GM12878 (cell line): ENCODE measurements at regions not wholly inside any gene's neighbourhood (a gene's known extent, or its start where the extent isn't known, plus 50 kb on each side); places are given as distances from the start of the nearest gene placed in this dataset.

Source experiments
- ATAC-seq: fragments of 200-7000 bp; cut with Tn5 transposase; 3 replicates; pipeline ENCODE4 v1.9.1; 2020; ENCODE audit warnings: mild to moderate bottlenecking, moderate library complexity
- BruUV-seq: library from RNA; stranded (reverse); fragments of 400-500 nt; replicated peaks from 2 replicates; lab custom pipeline; 2021; lab: Mats Ljungman, UMichigan
- CTCF ChIA-PET: fragments of 300-600 bp; sonication (Branson Sonifier 250); formaldehyde crosslinking; extraction: SDS; loops from one replicate; lab custom pipeline; 2021; ENCODE audit warnings: inconsistent platforms; lab: Yijun Ruan, JAX
- POLR2A ChIA-PET: fragments of 350-600 bp; formaldehyde crosslinking; extraction: SDS; loops from one replicate; lab custom pipeline; 2021; ENCODE audit warnings: inconsistent platforms; lab: Charles Lee
- RAD21 ChIA-PET: fragments of 300-600 bp; sonication (Branson Sonifier 250); formaldehyde crosslinking; loops from one replicate; lab custom pipeline; 2023; ENCODE audit warnings: antibody characterized with exemption; ENCODE audit not compliant: unreplicated experiment; lab: Charles Lee
- SMC1A ChIA-PET: fragments of 300-600 bp; sonication (Branson Sonifier 250); formaldehyde crosslinking; loops from one replicate; lab custom pipeline; 2023; ENCODE audit not compliant: unreplicated experiment, uncharacterized antibody; lab: Charles Lee
- DNase-seq: peaks from one replicate; pipeline ENCODE4 v3.0.0-alpha.2; 2011; ENCODE audit warnings: low read depth, low spot score
- FAIRE-seq: peaks from 3 replicates; lab custom pipeline; 2011; peaks lifted over from hg19 to GRCh38; lab: Jason Lieb, UNC
- H2AFZ ChIP-seq: 2 replicates; pipeline ENCODE4 v1.6.0; 2011; ENCODE audit warnings: low read depth, low read length, control low read depth; ENCODE audit not compliant: control insufficient read depth
- H3K27ac ChIP-seq: 2 replicates; pipeline ENCODE4 v1.5.1; 2011; ENCODE audit warnings: control low read depth; ENCODE audit not compliant: control insufficient read depth, insufficient read depth
- H3K27me3 ChIP-seq, 2 experiments: replicated peaks in 1 of 2; 2 replicates each; pipeline versions ENCODE4 v1.6.0 to v1.6.1; 2011; ENCODE audit warnings: low read length in 1 of 2; ENCODE audit not compliant: control insufficient read depth in 2 of 2, insufficient read depth in 2 of 2
- H3K36me3 ChIP-seq, 2 experiments: 2 replicates each; pipeline ENCODE4 v1.5.1; 2011; ENCODE audit warnings: low read length in 1 of 2; ENCODE audit not compliant: control insufficient read depth in 2 of 2, insufficient read depth in 2 of 2
- H3K4me1 ChIP-seq: 2 replicates; pipeline ENCODE4 v1.6.1; 2011; ENCODE audit warnings: mild to moderate bottlenecking, low read length, moderate library complexity, mixed read lengths; ENCODE audit not compliant: control insufficient read depth, insufficient read depth
- H3K4me2 ChIP-seq: 2 replicates; pipeline ENCODE4 v1.6.0; 2011; ENCODE audit warnings: control low read depth; ENCODE audit not compliant: control insufficient read depth, insufficient read depth
- H3K4me3 ChIP-seq: fragments of 200-600 bp; sonication (generic); 2 replicates; pipeline ENCODE4 v1.5.1; 2016
- H3K79me2 ChIP-seq: 2 replicates; pipeline ENCODE4 v1.6.0; 2011; ENCODE audit warnings: low read length; ENCODE audit not compliant: control insufficient read depth, insufficient read depth
- H3K9ac ChIP-seq: 2 replicates; pipeline ENCODE4 v1.8.0; 2011; ENCODE audit warnings: low read length, control low read depth, mixed read lengths; ENCODE audit not compliant: control insufficient read depth, insufficient read depth
- H3K9me3 ChIP-seq: replicated peaks from 3 replicates; pipeline ENCODE4 v1.5.1; 2011; ENCODE audit warnings: mild to moderate bottlenecking, low read length; ENCODE audit not compliant: control insufficient read depth, insufficient read depth
- H4K20me1 ChIP-seq: 2 replicates; pipeline ENCODE4 v1.6.0; 2011; ENCODE audit not compliant: control insufficient read depth, insufficient read depth
- ATF2 ChIP-seq: IDR thresholded peaks from 2 replicates; pipeline ENCODE4 v1.6.1; 2012; ENCODE audit warnings: low read length, inconsistent platforms
- CBX5 ChIP-seq: sonication (generic); IDR thresholded peaks from 2 replicates; pipeline ENCODE4 v1.6.1; 2016; ENCODE audit warnings: low read depth, moderate library complexity, mild to moderate bottlenecking, inconsistent platforms
- CHD4 ChIP-seq: fragments of 200-600 bp; sonication (generic); IDR thresholded peaks from 2 replicates; pipeline ENCODE4 v1.6.1; 2016; ENCODE audit warnings: mild to moderate bottlenecking
- E2F4 ChIP-seq: IDR thresholded peaks from 2 replicates; pipeline ENCODE4 v1.6.1; 2012; ENCODE audit warnings: low read depth, low read length, improper control_type of control experiment
- ETV6 ChIP-seq, 2 experiments: fragments of 450-650 bp in 1 of 2; IDR thresholded peaks in 1 of 2; conservative IDR thresholded peaks in 1 of 2; 2 replicates each; pipeline ENCODE4 v1.6.1; 2014; ENCODE audit warnings: antibody characterized with exemption in 1 of 2, borderline replicate concordance in 1 of 2, low read depth in 1 of 2, mild to moderate bottlenecking in 1 of 2, moderate library complexity in 1 of 2
- HDGF ChIP-seq: fragments of 450-650 bp; IDR thresholded peaks from 2 replicates; pipeline ENCODE4 v1.6.1; 2016; ENCODE audit warnings: antibody characterized with exemption
- IKZF2 ChIP-seq, 2 experiments: fragments of 450-650 bp; IDR thresholded peaks; 2 replicates each; pipeline ENCODE4 v1.6.1; 2017; ENCODE audit warnings: mild to moderate bottlenecking in 2 of 2, moderate library complexity in 2 of 2
- JUND ChIP-seq: IDR thresholded peaks from 2 replicates; pipeline ENCODE4 v1.6.1; 2012; ENCODE audit warnings: low read depth, mild to moderate bottlenecking, low read length, improper control_type of control experiment, moderate library complexity
- PML ChIP-seq: IDR thresholded peaks from 2 replicates; pipeline ENCODE4 v1.6.1; 2012; ENCODE audit warnings: low read length, inconsistent platforms
- POU2F2 ChIP-seq: IDR thresholded peaks from 3 replicates; pipeline ENCODE4 v1.6.1; 2011; ENCODE audit warnings: low read depth, mild to moderate bottlenecking, low read length, borderline replicate concordance
- RBBP5 ChIP-seq: fragments of 200-600 bp; sonication (generic); conservative IDR thresholded peaks from 2 replicates; pipeline ENCODE4 v1.6.1; 2016
- SMAD5 ChIP-seq: IDR thresholded peaks from 2 replicates; pipeline ENCODE4 v1.6.1; 2016; ENCODE audit warnings: antibody characterized with exemption, low read depth
- TBL1XR1 ChIP-seq: IDR thresholded peaks from 2 replicates; pipeline ENCODE4 v1.6.1; 2012; ENCODE audit warnings: low read depth, low read length, improper control_type of control experiment
- YBX1 ChIP-seq: fragments of 450-650 bp; IDR thresholded peaks from 2 replicates; pipeline ENCODE4 v1.6.1; 2016; ENCODE audit warnings: antibody characterized with exemption
- WGBS: methylation state at CpG from one replicate; pipeline ENCODE4 v1.1.6; 2016; ENCODE audit warnings: low lambda C conversion rate; ENCODE audit not compliant: insufficient replicate concordance, insufficient coverage; ENCODE audit errors: missing lambda C conversion rate; 5-methylcytosine and 5-hydroxymethylcytosine counted together
- in situ Hi-C: fragments of 300-500 bp; cut with MboI; formaldehyde crosslinking; loops from 9 replicates; pipeline ENCODE4 v1.14.3; 2018; ENCODE audit warnings: mixed read lengths
- intact Hi-C: fragments of 100-400 bp; cut with micrococcal nuclease; formaldehyde crosslinking; loops from one replicate; pipeline ENCODE4 v1.14.2; 2022; ENCODE audit not compliant: unreplicated experiment

- POLR2A ChIA-PET = interaction anchor here (1.6 kb wide), 1 partner anchor 10 kb away, joined by 4 read pairs; no protein-coding TSS in a partner anchor
- SMC1A ChIA-PET = interaction anchor here (1.3 to 7.4 kb wide), 9 partner anchors 8 to 245 kb away, joined by 3 to 56 read pairs (median 12); no protein-coding TSS in a partner anchor
- TF ChIP-seq CHD4 (no peak), POU2F2 (no peak), TBL1XR1 (no peak), ETV6 (conservative IDR thresholded peaks at IDR 0.05 in 1 of 2, IDR thresholded peaks at IDR 0.05 in 1 of 2; ENCODE audit: borderline replicate concordance in 1 of 2, low read depth in 1 of 2) (peak in 1 of 2 experiments; percentile 67; a peak in 1 of 4 replicates)
- TF ChIP-seq, all 136 proteins: peak for 1
- ATAC-seq = no peak
- Histone ChIP-seq H3K4me3 (no peak overlapping the region), H3K79me2 (no peaks in the 10 kb centered on the region), H3K9ac (no peak overlapping the region), H3K4me2 (no peak overlapping the region), H3K9me3 (no peaks in the 10 kb centered on the region; the same call in 2 of the 3 replicates), H3K36me3 (no peaks in the 10 kb centered on the region), H3K27me3 (no peaks in the 10 kb centered on the region), H2AFZ (no peak overlapping the region), H4K20me1 (no peaks in the 10 kb centered on the region), H3K4me1 (peaks cover 3% of the 10 kb centered on the region; the same call in 1 of the 2 replicates), H3K27ac (no peak overlapping the region)
- ChIA-PET RAD21 (interaction anchor here (0.8 to 3.3 kb wide), 7 partner anchors 9 to 252 kb away, joined by 3 to 16 read pairs (median 5); no protein-coding TSS in a partner anchor), CTCF (interaction anchor here (1.0 to 4.8 kb wide), 5 partner anchors 9 to 18 kb away, joined by 3 to 19 read pairs (median 5); no protein-coding TSS in a partner anchor)
- no peak for DNase-seq
- in situ Hi-C loops = no loop called here
- no peak for FAIRE-seq
- WGBS = 100% methylated on average over 1 of the region's 1 CpG
- no TSS peak for BruUV-seq
- intact Hi-C loops = no loop called here
Observed at GRCh38 chr5:143575286-143575685, 171.8 kb upstream of the NR3C1 start.

- H3K9me3 ChIP-seq = no peaks in the 10 kb centered on the region; the same call in 2 of the 3 replicates
- no peak overlapping the region for H2AFZ ChIP-seq
- WGBS = 95% methylated on average over 1 of the region's 1 CpG
- no peak overlapping the region for H3K4me3 ChIP-seq
- no peaks in the 10 kb centered on the region for H4K20me1 ChIP-seq
- no peaks in the 10 kb centered on the region for H3K79me2 ChIP-seq
- H3K4me1 ChIP-seq = peaks cover 6% of the 10 kb centered on the region
- CTCF ChIA-PET = interaction anchor here (0.7 to 4.8 kb wide), 8 partner anchors 9 to 64 kb away, joined by 3 to 19 read pairs (median 4); no protein-coding TSS in a partner anchor
- ATAC-seq = no peak
- BruUV-seq = no TSS peak
- intact Hi-C loops = no loop called here
- SMC1A ChIA-PET = interaction anchor here (0.7 to 7.4 kb wide), 19 partner anchors 9 to 289 kb away, joined by 3 to 56 read pairs (median 4); partner anchors contain the start of gene NR3C1
- FAIRE-seq = no peak
- POLR2A ChIA-PET = interaction anchor here (0.5 to 1.6 kb wide), 4 partner anchors 9 to 526 kb away, joined by 3 to 5 read pairs (median 4); no protein-coding TSS in a partner anchor
- no peak overlapping the region for H3K27ac ChIP-seq
- H3K4me2 ChIP-seq = no peak overlapping the region
- RAD21 ChIA-PET = interaction anchor here (0.5 to 3.3 kb wide), 14 partner anchors 9 to 255 kb away, joined by 3 to 25 read pairs (median 4); no protein-coding TSS in a partner anchor
- H3K27me3 ChIP-seq = no peaks in the 10 kb centered on the region
- in situ Hi-C loops = no loop called here
- no peaks in the 10 kb centered on the region for H3K36me3 ChIP-seq
- DNase-seq = no peak
- TF ChIP-seq SMAD5 (no peak), ATF2 (no peak), E2F4 (no peak), RBBP5 (no peak), HDGF (no peak), CBX5 (no peak), YBX1 (no peak), PML (no peak), IKZF2 (IDR thresholded peaks at IDR 0.05) (no peak), JUND (no peak)
- no peak overlapping the region for H3K9ac ChIP-seq
Observed at GRCh38 chr5:143574236-143574635, 170.8 kb upstream of the NR3C1 start.
